H1 (cell line): ENCODE measurements at regions not wholly inside any gene's neighbourhood (a gene's known extent, or its start where the extent isn't known, plus 50 kb on each side); places are given as distances from the start of the nearest gene placed in this dataset.

Experiments used
- CTCF ChIP-seq, 3 experiments: IDR thresholded peaks; 1 replicate in 2 of 3; 2 replicates in 1 of 3; pipeline versions ENCODE4 v1.5.1 to v1.6.1; 2011; ENCODE audit warnings: low read length in 3 of 3, mild to moderate bottlenecking in 3 of 3, inconsistent platforms in 2 of 3, low read depth in 1 of 3, moderate library complexity in 1 of 3; ENCODE audit not compliant: insufficient read depth in 1 of 3; ENCODE audit errors: control extremely low read depth in 1 of 3
- POLR2A ChIP-seq, 2 experiments: IDR thresholded peaks; 1 replicate in 1 of 2; 2 replicates in 1 of 2; pipeline ENCODE4 v1.6.1; 2011; ENCODE audit warnings: low read depth in 2 of 2, low read length in 2 of 2, mild to moderate bottlenecking in 2 of 2; ENCODE audit errors: control extremely low read depth in 1 of 2

GRCh38 chr4:117634716-117635115, 399.6 kb upstream of the NDST3 start:
- TF ChIP-seq CTCF (IDR thresholded peaks at IDR 0.05; ENCODE audit: control extremely low read depth in 1 of 3, insufficient read depth in 1 of 3, low read depth in 1 of 3, low read length in 3 of 3) = no peak
- no peak for TF ChIP-seq POLR2A (IDR thresholded peaks at IDR 0.05; ENCODE audit: control extremely low read depth in 1 of 2, low read depth in 2 of 2, low read length in 2 of 2)
